ENCODE measurements at regions not wholly inside any gene's neighbourhood (a gene's known extent, or its start where the extent isn't known, plus 50 kb on each side); places are given as distances from the start of the nearest gene placed in this dataset.

GRCh38 chr15:48046813-48047438 is 73.9 kb upstream of the SLC24A5 start:
- DNase-seq (peak in 1 of 3 donors; percentile 2), ATAC-seq (ENCODE audit: insufficient read depth, low FRiP score) (no peak)
- Histone ChIP-seq H3K27me3 (ENCODE audit: control insufficient read depth in 3 of 3, insufficient read depth in 3 of 3, low read length in 2 of 3) (no peaks in the 10 kb centered on the region), H3K4me1 (ENCODE audit: control insufficient read depth in 5 of 5, insufficient read depth in 5 of 5, low read length in 5 of 5) (no peaks in the 10 kb centered on the region), H3K27ac (ENCODE audit: low read depth in 1 of 2, low read length in 1 of 2) (no peak overlapping the region), H3K4me3 (no peak overlapping the region), H3K9ac (ENCODE audit: insufficient read depth in 1 of 2, low read length in 2 of 2) (no peak overlapping the region), H3K36me3 (ENCODE audit: control insufficient read depth in 4 of 4, insufficient read depth in 4 of 4, low read length in 4 of 4) (no peaks in the 10 kb centered on the region), H3K9me3 (ENCODE audit: control insufficient read depth in 4 of 4, insufficient read depth in 3 of 4, low read length in 3 of 4) (peaks cover 0 to 3% (median 0%) of the 10 kb centered on the region in 4 donors)
- 53 to 69% methylated on average over 5 of the region's 5 CpGs for WGBS, 2 donors
- TF ChIP-seq CTCF (IDR thresholded peaks at IDR 0.05; ENCODE audit: control extremely low read depth, extremely low read depth): no peak

GRCh38 chr15:48049736-48050135 is 71.1 kb upstream of the SLC24A5 start:
- ATAC-seq (ENCODE audit: insufficient read depth, low FRiP score): no peak
- DNase-seq: no peak
- H3K27ac ChIP-seq (ENCODE audit: low read depth in 1 of 2, low read length in 1 of 2): no peak overlapping the region

GRCh38 chr15:48052946-48053345 is 67.8 kb upstream of the SLC24A5 start:
- no peak for TF ChIP-seq CTCF (IDR thresholded peaks at IDR 0.05; ENCODE audit: control extremely low read depth, extremely low read depth)

More at GRCh38 chr15:48049736-48050135, 71.1 kb upstream of the SLC24A5 start:
- H3K4me3 ChIP-seq: no peak overlapping the region
- H3K27me3 ChIP-seq (ENCODE audit: control insufficient read depth in 3 of 3, insufficient read depth in 3 of 3, low read length in 2 of 3): no peaks in the 10 kb centered on the region
- peaks cover 0 to 3% (median 0%) of the 10 kb centered on the region in 4 donors for H3K9me3 ChIP-seq (ENCODE audit: control insufficient read depth in 4 of 4, insufficient read depth in 3 of 4, low read length in 3 of 4)
- no peak overlapping the region for H3K9ac ChIP-seq (ENCODE audit: insufficient read depth in 1 of 2, low read length in 2 of 2)
- TF ChIP-seq CTCF (IDR thresholded peaks at IDR 0.05; ENCODE audit: control extremely low read depth, extremely low read depth): no peak
- H3K4me1 ChIP-seq (ENCODE audit: control insufficient read depth in 5 of 5, insufficient read depth in 5 of 5, low read length in 5 of 5): no peaks in the 10 kb centered on the region
- H3K36me3 ChIP-seq (ENCODE audit: control insufficient read depth in 4 of 4, insufficient read depth in 4 of 4, low read length in 4 of 4): no peaks in the 10 kb centered on the region

GRCh38 chr15:48058371-48058770 is 62.4 kb upstream of the SLC24A5 start:
- H3K27ac ChIP-seq (ENCODE audit: low read depth in 1 of 2, low read length in 1 of 2): no peak overlapping the region
- H3K9me3 ChIP-seq (ENCODE audit: control insufficient read depth in 4 of 4, insufficient read depth in 3 of 4, low read length in 3 of 4): no peaks in the 10 kb centered on the region
- ATAC-seq (ENCODE audit: insufficient read depth, low FRiP score): no peak
- no peaks in the 10 kb centered on the region for H3K36me3 ChIP-seq (ENCODE audit: control insufficient read depth in 4 of 4, insufficient read depth in 4 of 4, low read length in 4 of 4)
- H3K9ac ChIP-seq (ENCODE audit: insufficient read depth in 1 of 2, low read length in 2 of 2): no peak overlapping the region
- H3K4me1 ChIP-seq (ENCODE audit: control insufficient read depth in 5 of 5, insufficient read depth in 5 of 5, low read length in 5 of 5): peaks cover 0 to 19% (median 0%) of the 10 kb centered on the region in 5 donors
- H3K27me3 ChIP-seq (ENCODE audit: control insufficient read depth in 3 of 3, insufficient read depth in 3 of 3, low read length in 2 of 3): no peaks in the 10 kb centered on the region
- no peak overlapping the region for H3K4me3 ChIP-seq
- no peak for TF ChIP-seq CTCF (IDR thresholded peaks at IDR 0.05; ENCODE audit: control extremely low read depth, extremely low read depth)
- DNase-seq: no peak

More at GRCh38 chr15:48052946-48053345, 67.8 kb upstream of the SLC24A5 start:
- Histone ChIP-seq H3K9me3 (ENCODE audit: control insufficient read depth in 4 of 4, insufficient read depth in 3 of 4, low read length in 3 of 4) (peaks cover 0 to 3% (median 0%) of the 10 kb centered on the region in 4 donors), H3K4me1 (ENCODE audit: control insufficient read depth in 5 of 5, insufficient read depth in 5 of 5, low read length in 5 of 5) (no peaks in the 10 kb centered on the region), H3K36me3 (ENCODE audit: control insufficient read depth in 4 of 4, insufficient read depth in 4 of 4, low read length in 4 of 4) (no peaks in the 10 kb centered on the region), H3K9ac (ENCODE audit: insufficient read depth in 1 of 2, low read length in 2 of 2) (no peak overlapping the region), H3K27me3 (ENCODE audit: control insufficient read depth in 3 of 3, insufficient read depth in 3 of 3, low read length in 2 of 3) (no peaks in the 10 kb centered on the region), H3K27ac (ENCODE audit: low read depth in 1 of 2, low read length in 1 of 2) (no peak overlapping the region), H3K4me3 (no peak overlapping the region)
- DNase-seq (no peak), ATAC-seq (ENCODE audit: insufficient read depth, low FRiP score) (no peak)
- WGBS, 2 donors: 65 to 89% methylated on average over 2 of the region's 2 CpGs

Data from lung (tissue), 11 donors.